ENCODE measurements at regions not wholly inside any gene's neighbourhood (a gene's known extent, or its start where the extent isn't known, plus 50 kb on each side); places are given as distances from the start of the nearest gene placed in this dataset.
A peak's percentile ranks its signal among the peaks of the same experiment; 100 is the strongest.
"Not testable (repeated sequence)": the region's sequence is repeated elsewhere in the genome, so short reads cannot be mapped to it uniquely, and the experiment has no call there.

DNA sequence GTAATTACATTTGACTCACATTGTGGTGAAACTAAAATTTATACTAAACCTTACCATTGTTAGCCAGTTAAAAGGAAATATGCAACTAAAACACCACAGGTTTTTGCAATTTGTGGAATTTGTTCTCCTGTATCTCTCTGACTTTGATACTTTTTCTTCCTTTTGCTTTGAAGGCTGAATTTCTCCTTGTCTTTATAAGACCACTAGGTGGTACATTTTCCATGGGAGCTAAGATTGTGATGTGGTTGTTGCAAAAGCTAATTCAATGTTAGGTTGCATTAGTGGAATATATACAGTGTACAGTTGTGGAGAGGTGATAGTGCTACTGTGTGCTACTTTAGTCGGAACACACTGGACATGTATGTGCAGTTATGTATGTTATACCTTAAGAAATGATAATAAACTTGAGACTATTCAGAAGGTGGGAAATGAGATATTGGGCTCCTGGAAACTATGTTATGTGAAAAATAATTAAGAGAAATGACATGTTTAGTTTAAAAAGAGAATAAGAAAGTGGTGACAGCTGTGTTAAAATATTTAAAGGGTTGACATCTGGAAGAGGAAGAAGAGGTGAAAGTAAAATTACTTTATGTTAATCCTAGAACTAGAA is 70.3 kb downstream of the ARL9 start:
- DNase-seq, result no peak

DNA sequence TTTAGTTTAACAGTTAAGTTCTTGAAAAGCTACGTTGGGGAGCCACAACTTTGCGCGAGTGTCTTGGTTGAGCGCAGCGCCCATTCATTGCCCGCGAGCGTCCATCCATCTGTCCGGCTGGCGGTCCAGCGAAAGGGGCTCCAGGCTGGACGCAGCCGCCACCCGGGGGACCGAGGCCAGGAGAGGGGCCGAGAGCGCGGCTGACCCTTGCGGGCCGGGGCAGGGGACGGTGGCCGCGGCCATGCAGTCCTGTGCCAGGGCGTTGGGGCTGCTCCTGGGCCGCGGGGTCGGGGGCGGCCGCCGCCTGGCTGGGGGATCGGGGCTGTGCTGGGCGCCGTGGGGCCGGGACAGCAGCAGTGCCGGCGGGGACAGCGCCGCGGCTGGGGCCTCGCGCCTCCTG is 86.8 kb downstream of the ARL9 start:
- not testable (repeated sequence) for H3K9me3 ChIP-seq (ENCODE audit: control insufficient read depth, low read length); H3K4me3 ChIP-seq (ENCODE audit: low read length); DNase-seq; H3K4me1 Mint-ChIP-seq; H3K4me3 Mint-ChIP-seq; H3K36me3 ChIP-seq (ENCODE audit: control insufficient read depth, insufficient read depth, low read length); H3K27ac ChIP-seq (ENCODE audit: low read depth, low read length); H3K9ac ChIP-seq (ENCODE audit: extremely low read depth, low read length, poor library complexity, severe bottlenecking); H3K27ac Mint-ChIP-seq; H3K27me3 ChIP-seq (ENCODE audit: control insufficient read depth, insufficient read depth, low read length, poor library complexity, severe bottlenecking); H3K4me1 ChIP-seq (ENCODE audit: control insufficient read depth, insufficient read depth, low read length); H3K36me3 Mint-ChIP-seq (ENCODE audit: low read depth)
- H3K9me3 Mint-ChIP-seq, result peaks cover 24% of the 10 kb centered on the region
- peaks cover 36% of the 10 kb centered on the region for H3K27me3 Mint-ChIP-seq (ENCODE audit: insufficient read depth)
- 92 to 96% methylated on average over 15 to 34 of the region's 41 CpGs for WGBS, 2 experiments (ENCODE audit: insufficient coverage in 1 of 2, insufficient read length in 1 of 2)

More for the DNA sequence above, 70.3 kb downstream of the ARL9 start:
- 82 to 88% methylated on average over 1 of the region's 1 CpG for WGBS, 2 experiments (ENCODE audit: insufficient coverage in 1 of 2, insufficient read length in 1 of 2)
- H3K4me3 Mint-ChIP-seq, result no peak overlapping the region
- peaks cover 5% of the 10 kb centered on the region for H3K4me1 Mint-ChIP-seq
- H3K27me3 Mint-ChIP-seq (ENCODE audit: insufficient read depth), result peaks cover 10% of the 10 kb centered on the region
- Histone ChIP-seq H3K27ac (ENCODE audit: low read depth, low read length) (no peak overlapping the region), H3K4me3 (ENCODE audit: low read length) (no peak overlapping the region), H3K36me3 (ENCODE audit: control insufficient read depth, insufficient read depth, low read length) (no peaks in the 10 kb centered on the region), H3K9ac (ENCODE audit: extremely low read depth, low read length, poor library complexity, severe bottlenecking) (no peak overlapping the region), H3K27me3 (ENCODE audit: control insufficient read depth, insufficient read depth, low read length, poor library complexity, severe bottlenecking) (no peaks in the 10 kb centered on the region), H3K9me3 (ENCODE audit: control insufficient read depth, low read length) (no peaks in the 10 kb centered on the region), H3K4me1 (ENCODE audit: control insufficient read depth, insufficient read depth, low read length) (no peaks in the 10 kb centered on the region)
- no peaks in the 10 kb centered on the region for H3K9me3 Mint-ChIP-seq
- no peaks in the 10 kb centered on the region for H3K36me3 Mint-ChIP-seq (ENCODE audit: low read depth)
- TF ChIP-seq, protein P1, sequence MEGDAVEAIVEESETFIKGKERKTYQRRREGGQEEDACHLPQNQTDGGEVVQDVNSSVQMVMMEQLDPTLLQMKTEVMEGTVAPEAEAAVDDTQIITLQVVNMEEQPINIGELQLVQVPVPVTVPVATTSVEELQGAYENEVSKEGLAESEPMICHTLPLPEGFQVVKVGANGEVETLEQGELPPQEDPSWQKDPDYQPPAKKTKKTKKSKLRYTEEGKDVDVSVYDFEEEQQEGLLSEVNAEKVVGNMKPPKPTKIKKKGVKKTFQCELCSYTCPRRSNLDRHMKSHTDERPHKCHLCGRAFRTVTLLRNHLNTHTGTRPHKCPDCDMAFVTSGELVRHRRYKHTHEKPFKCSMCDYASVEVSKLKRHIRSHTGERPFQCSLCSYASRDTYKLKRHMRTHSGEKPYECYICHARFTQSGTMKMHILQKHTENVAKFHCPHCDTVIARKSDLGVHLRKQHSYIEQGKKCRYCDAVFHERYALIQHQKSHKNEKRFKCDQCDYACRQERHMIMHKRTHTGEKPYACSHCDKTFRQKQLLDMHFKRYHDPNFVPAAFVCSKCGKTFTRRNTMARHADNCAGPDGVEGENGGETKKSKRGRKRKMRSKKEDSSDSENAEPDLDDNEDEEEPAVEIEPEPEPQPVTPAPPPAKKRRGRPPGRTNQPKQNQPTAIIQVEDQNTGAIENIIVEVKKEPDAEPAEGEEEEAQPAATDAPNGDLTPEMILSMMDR (conservative IDR thresholded peaks at IDR 0.05), result peak; percentile 76
- H3K27ac Mint-ChIP-seq, result no peak overlapping the region
